ENCODE measurements at regions not wholly inside any gene's neighbourhood (a gene's known extent, or its start where the extent isn't known, plus 50 kb on each side); places are given as distances from the start of the nearest gene placed in this dataset.

DNA sequence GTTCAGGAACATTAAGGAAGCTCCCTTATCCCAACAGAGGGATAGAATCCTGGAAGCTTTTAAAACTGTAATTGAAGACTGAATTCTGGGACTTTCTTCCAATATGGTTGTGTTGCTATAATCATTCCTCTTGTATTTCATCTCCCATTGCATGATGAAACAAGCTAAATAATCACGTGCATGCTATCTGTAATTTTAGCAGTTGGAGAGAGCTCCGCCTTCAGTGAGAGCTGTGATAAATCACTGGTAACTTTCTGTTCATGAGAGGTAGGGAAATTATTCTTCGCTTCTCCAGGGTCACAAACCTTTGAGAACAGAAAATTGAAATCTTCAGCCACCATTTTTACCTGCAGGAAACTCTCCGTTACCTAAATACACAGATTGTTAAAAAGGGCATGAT, 530.2 kb downstream of the HTR7 start:
- H3K4me1 ChIP-seq (ENCODE audit: control insufficient read depth in 2 of 2, insufficient read depth in 2 of 2, low read length in 2 of 2) = no peaks in the 10 kb centered on the region
- H3K9ac ChIP-seq (ENCODE audit: low read depth in 1 of 2, low read length in 2 of 2) = no peak overlapping the region
- no peaks in the 10 kb centered on the region for H3K27me3 ChIP-seq (ENCODE audit: control insufficient read depth in 2 of 2, insufficient read depth in 2 of 2, low read length in 2 of 2)
- H3K9me3 ChIP-seq (ENCODE audit: control insufficient read depth in 2 of 2, low read length in 2 of 2) = no peaks in the 10 kb centered on the region
- no peaks in the 10 kb centered on the region for H3K36me3 ChIP-seq (ENCODE audit: control insufficient read depth in 2 of 2, insufficient read depth in 2 of 2, low read length in 2 of 2)
- no peak overlapping the region for H3K4me3 ChIP-seq (ENCODE audit: low read length in 2 of 2)
- no peak overlapping the region for H3K27ac ChIP-seq (ENCODE audit: low read depth in 2 of 2, low read length in 2 of 2)

DNA sequence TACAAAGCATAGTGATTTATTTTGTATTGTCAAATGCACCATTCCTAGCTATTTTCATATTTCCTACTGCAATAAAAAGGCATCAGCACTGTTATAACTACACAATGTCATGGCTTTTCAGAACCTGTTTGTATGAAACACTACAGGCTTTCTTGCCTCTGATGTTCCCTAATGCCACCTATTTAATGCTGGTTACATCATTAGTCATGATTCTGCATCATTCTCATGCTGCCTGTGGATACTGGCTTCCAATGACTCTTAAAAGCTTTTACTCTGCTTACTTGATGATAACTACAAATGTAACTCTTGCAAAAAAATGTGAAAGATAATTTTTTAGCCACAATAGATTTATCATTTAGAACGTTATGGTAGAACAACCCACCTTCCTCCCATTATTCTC, 529.4 kb downstream of the HTR7 start:
- no peak overlapping the region for H3K9ac ChIP-seq (ENCODE audit: low read depth in 1 of 2, low read length in 2 of 2)
- H3K27me3 ChIP-seq (ENCODE audit: control insufficient read depth in 2 of 2, insufficient read depth in 2 of 2, low read length in 2 of 2) = no peaks in the 10 kb centered on the region
- no peaks in the 10 kb centered on the region for H3K36me3 ChIP-seq (ENCODE audit: control insufficient read depth in 2 of 2, insufficient read depth in 2 of 2, low read length in 2 of 2)
- no peaks in the 10 kb centered on the region for H3K9me3 ChIP-seq (ENCODE audit: control insufficient read depth in 2 of 2, low read length in 2 of 2)
- no peaks in the 10 kb centered on the region for H3K4me1 ChIP-seq (ENCODE audit: control insufficient read depth in 2 of 2, insufficient read depth in 2 of 2, low read length in 2 of 2)
- no peak overlapping the region for H3K27ac ChIP-seq (ENCODE audit: low read depth in 2 of 2, low read length in 2 of 2)
- no peak overlapping the region for H3K4me3 ChIP-seq (ENCODE audit: low read length in 2 of 2)

DNA sequence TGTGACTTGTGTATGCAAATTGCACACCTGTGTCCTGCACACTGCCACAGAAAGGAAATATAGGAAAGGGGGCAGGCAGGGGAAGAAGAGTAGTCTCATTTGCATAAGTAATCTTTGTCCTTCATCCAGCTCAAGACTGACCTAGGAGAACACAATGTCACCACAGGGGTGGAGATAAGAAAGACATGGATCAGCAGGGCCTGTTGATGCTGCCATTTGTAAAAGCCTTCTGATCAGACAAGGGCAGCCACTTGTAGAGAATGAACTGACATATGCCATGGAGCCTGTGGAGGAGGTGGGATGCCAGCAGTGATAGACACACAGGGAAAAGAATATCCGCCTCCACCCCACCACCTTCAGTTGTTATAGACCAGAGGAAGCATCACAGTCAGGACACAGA, 528.9 kb downstream of the HTR7 start:
- Histone ChIP-seq H3K9ac (ENCODE audit: low read depth in 1 of 2, low read length in 2 of 2) (no peak overlapping the region), H3K4me3 (ENCODE audit: low read length in 2 of 2) (no peak overlapping the region), H3K36me3 (ENCODE audit: control insufficient read depth in 2 of 2, insufficient read depth in 2 of 2, low read length in 2 of 2) (no peaks in the 10 kb centered on the region), H3K27ac (ENCODE audit: low read depth in 2 of 2, low read length in 2 of 2) (no peak overlapping the region), H3K4me1 (ENCODE audit: control insufficient read depth in 2 of 2, insufficient read depth in 2 of 2, low read length in 2 of 2) (no peaks in the 10 kb centered on the region), H3K27me3 (ENCODE audit: control insufficient read depth in 2 of 2, insufficient read depth in 2 of 2, low read length in 2 of 2) (no peaks in the 10 kb centered on the region), H3K9me3 (ENCODE audit: control insufficient read depth in 2 of 2, low read length in 2 of 2) (no peaks in the 10 kb centered on the region)

DNA sequence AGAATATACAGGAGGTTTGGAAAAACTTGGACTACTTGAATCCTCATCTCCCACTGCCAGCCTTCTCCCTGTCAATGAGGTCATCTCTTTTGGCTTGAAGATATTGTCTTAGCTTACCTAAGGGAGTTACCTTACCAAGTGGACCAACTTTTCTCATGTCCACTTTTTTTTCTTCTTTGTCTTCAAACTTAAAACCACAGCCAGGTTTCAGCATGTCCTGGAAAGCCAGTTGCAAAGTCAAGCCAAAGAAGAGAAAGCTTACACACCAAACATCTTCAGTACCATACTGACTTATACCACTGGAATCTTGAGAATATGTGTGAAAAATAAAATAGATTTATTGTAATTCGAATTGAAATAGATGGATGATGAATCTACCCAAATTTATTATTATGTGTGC, 520.5 kb downstream of the HTR7 start:
- H3K27me3 ChIP-seq (ENCODE audit: control insufficient read depth in 2 of 2, insufficient read depth in 2 of 2, low read length in 2 of 2) = no peaks in the 10 kb centered on the region
- H3K9ac ChIP-seq (ENCODE audit: low read depth in 1 of 2, low read length in 2 of 2) = no peak overlapping the region
- H3K27ac ChIP-seq (ENCODE audit: low read depth in 2 of 2, low read length in 2 of 2) = no peak overlapping the region
- H3K4me1 ChIP-seq (ENCODE audit: control insufficient read depth in 2 of 2, insufficient read depth in 2 of 2, low read length in 2 of 2) = no peaks in the 10 kb centered on the region
- no peaks in the 10 kb centered on the region for H3K9me3 ChIP-seq (ENCODE audit: control insufficient read depth in 2 of 2, low read length in 2 of 2)
- H3K36me3 ChIP-seq (ENCODE audit: control insufficient read depth in 2 of 2, insufficient read depth in 2 of 2, low read length in 2 of 2) = no peaks in the 10 kb centered on the region
- H3K4me3 ChIP-seq (ENCODE audit: low read length in 2 of 2) = no peak overlapping the region

DNA sequence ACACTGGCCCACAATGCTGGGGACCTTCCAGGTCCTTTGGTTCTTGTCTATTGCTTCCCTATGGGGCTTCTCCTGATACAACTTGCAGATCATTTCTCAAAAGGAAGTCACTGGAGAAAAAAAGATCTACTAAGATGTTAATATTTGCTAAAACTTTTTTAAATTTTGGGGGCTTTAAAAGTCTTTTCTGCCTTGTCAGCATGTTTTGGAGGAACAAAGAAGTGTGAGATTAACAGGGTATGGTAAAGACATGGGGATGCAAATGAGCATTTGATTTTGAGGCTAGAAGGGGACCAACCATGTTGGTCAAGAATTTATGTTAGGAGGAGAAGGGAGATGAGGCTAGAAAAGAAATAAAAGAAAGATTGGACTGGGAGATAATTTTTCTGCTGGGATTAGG, 515.4 kb downstream of the HTR7 start:
- no peak overlapping the region for H3K4me3 ChIP-seq (ENCODE audit: low read length in 2 of 2)
- H3K27ac ChIP-seq (ENCODE audit: low read depth in 2 of 2, low read length in 2 of 2) = no peak overlapping the region
- H3K4me1 ChIP-seq (ENCODE audit: control insufficient read depth in 2 of 2, insufficient read depth in 2 of 2, low read length in 2 of 2) = no peaks in the 10 kb centered on the region
- H3K27me3 ChIP-seq (ENCODE audit: control insufficient read depth in 2 of 2, insufficient read depth in 2 of 2, low read length in 2 of 2) = no peaks in the 10 kb centered on the region
- no peaks in the 10 kb centered on the region for H3K9me3 ChIP-seq (ENCODE audit: control insufficient read depth in 2 of 2, low read length in 2 of 2)
- H3K36me3 ChIP-seq (ENCODE audit: control insufficient read depth in 2 of 2, insufficient read depth in 2 of 2, low read length in 2 of 2) = no peaks in the 10 kb centered on the region
- no peak overlapping the region for H3K9ac ChIP-seq (ENCODE audit: low read depth in 1 of 2, low read length in 2 of 2)

DNA sequence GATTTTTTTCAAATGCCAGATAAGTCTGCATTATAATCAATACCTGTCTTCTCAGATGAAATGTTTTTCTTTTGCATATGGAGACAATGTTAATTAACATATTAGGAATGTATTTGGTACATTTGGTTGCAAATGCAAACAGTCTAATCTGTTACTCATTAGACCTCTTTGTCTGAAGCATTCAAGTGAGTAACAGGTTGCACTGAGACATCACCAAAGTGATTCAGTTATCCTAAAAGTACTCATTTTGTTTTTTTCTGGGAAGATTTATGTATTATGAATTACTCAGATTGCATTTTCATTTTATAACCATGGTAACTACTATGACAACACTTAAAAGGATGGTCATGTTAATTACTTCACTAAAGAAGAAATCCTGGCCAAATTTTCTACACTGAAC, 513.6 kb downstream of the HTR7 start:
- H3K4me3 ChIP-seq (ENCODE audit: low read length in 2 of 2) = no peak overlapping the region
- no peaks in the 10 kb centered on the region for H3K36me3 ChIP-seq (ENCODE audit: control insufficient read depth in 2 of 2, insufficient read depth in 2 of 2, low read length in 2 of 2)
- no peaks in the 10 kb centered on the region for H3K9me3 ChIP-seq (ENCODE audit: control insufficient read depth in 2 of 2, low read length in 2 of 2)
- no peaks in the 10 kb centered on the region for H3K27me3 ChIP-seq (ENCODE audit: control insufficient read depth in 2 of 2, insufficient read depth in 2 of 2, low read length in 2 of 2)
- no peak overlapping the region for H3K27ac ChIP-seq (ENCODE audit: low read depth in 2 of 2, low read length in 2 of 2)
- no peak overlapping the region for H3K9ac ChIP-seq (ENCODE audit: low read depth in 1 of 2, low read length in 2 of 2)
- no peaks in the 10 kb centered on the region for H3K4me1 ChIP-seq (ENCODE audit: control insufficient read depth in 2 of 2, insufficient read depth in 2 of 2, low read length in 2 of 2)

DNA sequence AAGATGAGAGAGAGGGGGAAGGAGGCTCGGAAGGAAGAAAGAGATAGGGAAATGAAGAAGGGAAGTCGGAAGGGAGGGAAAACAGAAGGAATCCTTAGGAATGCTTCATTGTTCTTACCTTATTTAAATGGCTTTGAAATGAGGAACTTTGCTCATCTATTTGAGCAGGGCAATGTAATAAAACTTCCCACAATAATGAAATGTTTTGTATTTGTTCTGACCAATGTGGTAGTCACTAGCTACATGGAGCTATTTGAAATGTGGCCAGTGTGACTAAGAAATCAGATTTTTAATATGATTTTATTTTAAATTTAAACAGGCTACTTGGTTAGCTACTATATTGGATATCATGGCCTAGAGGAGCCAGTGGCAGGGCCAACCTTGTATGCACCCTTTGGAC, 510.6 kb downstream of the HTR7 start:
- H3K27me3 ChIP-seq (ENCODE audit: control insufficient read depth in 2 of 2, insufficient read depth in 2 of 2, low read length in 2 of 2) = no peaks in the 10 kb centered on the region
- no peaks in the 10 kb centered on the region for H3K9me3 ChIP-seq (ENCODE audit: control insufficient read depth in 2 of 2, low read length in 2 of 2)
- no peaks in the 10 kb centered on the region for H3K4me1 ChIP-seq (ENCODE audit: control insufficient read depth in 2 of 2, insufficient read depth in 2 of 2, low read length in 2 of 2)
- H3K4me3 ChIP-seq (ENCODE audit: low read length in 2 of 2) = no peak overlapping the region
- no peak overlapping the region for H3K9ac ChIP-seq (ENCODE audit: low read depth in 1 of 2, low read length in 2 of 2)
- no peaks in the 10 kb centered on the region for H3K36me3 ChIP-seq (ENCODE audit: control insufficient read depth in 2 of 2, insufficient read depth in 2 of 2, low read length in 2 of 2)
- H3K27ac ChIP-seq (ENCODE audit: low read depth in 2 of 2, low read length in 2 of 2) = no peak overlapping the region

DNA sequence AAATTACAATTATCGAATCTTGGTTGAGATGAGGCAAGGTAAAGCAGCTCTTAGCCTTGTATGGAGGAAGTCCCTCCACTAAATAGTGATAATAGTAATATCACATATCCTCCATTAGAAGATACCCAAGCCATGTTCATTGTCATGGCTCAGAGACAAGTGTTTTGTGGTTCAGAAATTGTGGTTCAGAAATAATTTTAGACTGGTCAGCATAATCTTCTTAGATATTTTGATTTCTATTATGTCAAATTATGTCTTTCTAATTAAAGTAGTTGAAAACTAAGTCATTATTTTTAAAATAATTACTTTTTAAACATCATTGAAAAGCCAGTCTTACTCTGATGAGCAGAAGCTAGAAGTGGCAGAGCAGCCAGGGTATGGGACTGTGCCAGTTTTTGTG, 507.7 kb downstream of the HTR7 start:
- no peak overlapping the region for H3K27ac ChIP-seq (ENCODE audit: low read depth in 2 of 2, low read length in 2 of 2)
- H3K36me3 ChIP-seq (ENCODE audit: control insufficient read depth in 2 of 2, insufficient read depth in 2 of 2, low read length in 2 of 2) = no peaks in the 10 kb centered on the region
- H3K27me3 ChIP-seq (ENCODE audit: control insufficient read depth in 2 of 2, insufficient read depth in 2 of 2, low read length in 2 of 2) = no peaks in the 10 kb centered on the region
- H3K9me3 ChIP-seq (ENCODE audit: control insufficient read depth in 2 of 2, low read length in 2 of 2) = no peaks in the 10 kb centered on the region
- H3K9ac ChIP-seq (ENCODE audit: low read depth in 1 of 2, low read length in 2 of 2) = no peak overlapping the region
- no peaks in the 10 kb centered on the region for H3K4me1 ChIP-seq (ENCODE audit: control insufficient read depth in 2 of 2, insufficient read depth in 2 of 2, low read length in 2 of 2)
- H3K4me3 ChIP-seq (ENCODE audit: low read length in 2 of 2) = no peak overlapping the region

DNA sequence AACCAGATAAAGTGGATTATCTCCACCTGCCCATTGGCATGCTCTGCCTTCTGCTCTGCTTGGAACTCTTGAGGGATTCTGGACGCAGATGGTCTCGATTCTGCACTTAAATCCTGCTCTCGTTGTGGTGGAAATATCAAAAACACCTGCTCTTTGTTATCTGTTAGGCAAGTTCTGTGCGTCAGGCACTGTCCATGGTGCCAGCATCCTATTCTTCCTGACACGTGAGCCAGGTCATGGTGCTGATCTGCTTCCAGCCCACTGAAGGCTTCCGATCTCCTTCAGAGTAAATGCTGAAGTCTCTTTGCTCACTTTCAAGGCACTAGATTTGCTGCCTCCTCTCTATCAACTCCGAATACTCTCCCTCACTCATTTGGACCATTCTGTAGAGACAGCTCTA, 505.6 kb downstream of the HTR7 start:
- H3K27ac ChIP-seq (ENCODE audit: low read depth in 2 of 2, low read length in 2 of 2) = no peak overlapping the region
- no peak overlapping the region for H3K9ac ChIP-seq (ENCODE audit: low read depth in 1 of 2, low read length in 2 of 2)
- no peaks in the 10 kb centered on the region for H3K36me3 ChIP-seq (ENCODE audit: control insufficient read depth in 2 of 2, insufficient read depth in 2 of 2, low read length in 2 of 2)
- H3K27me3 ChIP-seq (ENCODE audit: control insufficient read depth in 2 of 2, insufficient read depth in 2 of 2, low read length in 2 of 2) = no peaks in the 10 kb centered on the region
- no peaks in the 10 kb centered on the region for H3K9me3 ChIP-seq (ENCODE audit: control insufficient read depth in 2 of 2, low read length in 2 of 2)
- no peak overlapping the region for H3K4me3 ChIP-seq (ENCODE audit: low read length in 2 of 2)
- H3K4me1 ChIP-seq (ENCODE audit: control insufficient read depth in 2 of 2, insufficient read depth in 2 of 2, low read length in 2 of 2) = no peaks in the 10 kb centered on the region

DNA sequence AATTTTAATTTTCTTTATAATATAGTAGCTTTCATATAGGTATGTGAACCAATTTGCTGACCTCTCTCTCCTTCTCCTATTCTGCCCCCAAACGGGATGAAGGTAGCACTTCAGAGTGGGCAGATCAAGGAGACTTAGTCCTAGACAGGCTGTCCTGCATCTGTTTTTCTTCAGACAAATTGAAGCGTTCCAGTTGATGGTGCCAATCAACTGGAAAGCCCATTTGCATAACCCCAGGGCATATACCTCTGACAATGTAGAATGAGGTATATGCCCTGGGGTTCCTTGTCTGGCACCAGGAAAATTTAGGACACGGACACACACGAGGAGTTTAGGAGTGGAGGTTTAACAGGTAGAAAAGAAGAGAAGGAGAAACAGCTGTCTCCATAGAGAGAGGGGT, 502.9 kb downstream of the HTR7 start:
- Histone ChIP-seq H3K4me3 (ENCODE audit: low read length in 2 of 2) (no peak overlapping the region), H3K4me1 (ENCODE audit: control insufficient read depth in 2 of 2, insufficient read depth in 2 of 2, low read length in 2 of 2) (no peaks in the 10 kb centered on the region), H3K9me3 (ENCODE audit: control insufficient read depth in 2 of 2, low read length in 2 of 2) (no peaks in the 10 kb centered on the region), H3K27me3 (ENCODE audit: control insufficient read depth in 2 of 2, insufficient read depth in 2 of 2, low read length in 2 of 2) (no peaks in the 10 kb centered on the region), H3K36me3 (ENCODE audit: control insufficient read depth in 2 of 2, insufficient read depth in 2 of 2, low read length in 2 of 2) (no peaks in the 10 kb centered on the region), H3K9ac (ENCODE audit: low read depth in 1 of 2, low read length in 2 of 2) (no peak overlapping the region), H3K27ac (ENCODE audit: low read depth in 2 of 2, low read length in 2 of 2) (no peak overlapping the region)

DNA sequence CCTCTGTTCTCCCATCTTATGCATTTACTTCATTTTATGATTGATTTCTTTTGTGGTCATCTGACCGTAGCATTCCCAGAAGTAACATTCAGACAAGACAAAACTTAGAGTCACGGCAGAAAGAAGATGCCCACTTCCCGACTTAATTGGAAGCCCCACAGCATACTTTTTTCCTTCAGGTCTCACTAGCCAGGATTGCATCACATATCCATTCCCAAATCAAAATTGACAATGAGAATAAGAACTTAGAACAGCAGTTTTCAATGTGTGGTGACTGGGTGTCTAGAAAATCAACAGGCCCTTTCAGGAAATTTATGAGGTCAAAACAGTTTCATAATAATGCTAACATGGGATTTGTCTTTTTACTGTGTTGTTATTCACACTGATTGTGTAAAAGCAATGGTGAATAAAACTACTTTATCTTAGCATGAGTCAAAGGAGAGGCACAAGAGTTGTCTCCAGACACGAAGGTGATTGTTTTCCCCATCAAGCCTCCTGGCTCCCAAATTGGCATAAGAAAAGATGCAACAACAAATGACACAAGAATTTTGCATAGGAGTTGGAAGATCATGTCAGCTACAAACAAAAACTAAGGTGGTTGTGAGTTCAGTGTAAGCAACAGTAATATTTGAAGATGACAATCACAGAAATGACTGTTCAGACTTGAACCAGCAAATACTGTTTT, 493.9 kb downstream of the HTR7 start:
- H3K4me3 ChIP-seq (ENCODE audit: low read length in 2 of 2) = no peak overlapping the region
- H3K4me1 ChIP-seq (ENCODE audit: control insufficient read depth in 2 of 2, insufficient read depth in 2 of 2, low read length in 2 of 2) = no peaks in the 10 kb centered on the region
- no peaks in the 10 kb centered on the region for H3K9me3 ChIP-seq (ENCODE audit: control insufficient read depth in 2 of 2, low read length in 2 of 2)
- no peak overlapping the region for H3K9ac ChIP-seq (ENCODE audit: low read depth in 1 of 2, low read length in 2 of 2)
- no peaks in the 10 kb centered on the region for H3K36me3 ChIP-seq (ENCODE audit: control insufficient read depth in 2 of 2, insufficient read depth in 2 of 2, low read length in 2 of 2)
- no peak overlapping the region for H3K27ac ChIP-seq (ENCODE audit: low read depth in 2 of 2, low read length in 2 of 2)
- no peaks in the 10 kb centered on the region for H3K27me3 ChIP-seq (ENCODE audit: control insufficient read depth in 2 of 2, insufficient read depth in 2 of 2, low read length in 2 of 2)
